T-helper 2 cell treated with Interferon-gamma antibody and Interleukin-4, amounts not matched to agents 100 ng/mL and 5 ng/mL, for 36 hours (primary cell): ENCODE measurements at regions not wholly inside any gene's neighbourhood (a gene's known extent, or its start where the extent isn't known, plus 50 kb on each side); places are given as distances from the start of the nearest gene placed in this dataset.
"Not testable (repeated sequence)": the region's sequence is repeated elsewhere in the genome, so short reads cannot be mapped to it uniquely, and the experiment has no call there.

Source experiments
- intact Hi-C: fragments of 100-400 bp; cut with micrococcal nuclease; formaldehyde crosslinking; loops from one replicate; pipeline ENCODE4 v1.15.1; 2023

DNA sequence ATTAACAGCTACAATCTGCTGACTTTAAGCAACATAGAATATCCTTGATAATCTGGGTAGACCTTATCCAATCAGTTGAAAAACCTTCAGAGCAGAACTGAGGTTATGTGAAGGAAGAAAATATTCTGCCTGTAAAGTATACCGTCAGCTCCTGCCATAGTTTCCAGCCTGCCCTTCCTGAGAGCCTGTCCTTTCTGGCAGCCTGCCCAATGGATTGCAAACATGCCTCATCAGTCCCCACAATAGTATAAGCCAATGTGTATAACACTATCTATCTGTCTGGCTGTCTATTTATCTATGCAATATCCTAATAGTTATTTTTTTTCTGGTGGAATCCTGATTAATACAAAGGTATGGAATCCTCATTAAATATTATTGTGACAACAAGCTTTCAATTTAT, 489.2 kb upstream of the KCND2 start:
- intact Hi-C loops, result no loop called here

DNA sequence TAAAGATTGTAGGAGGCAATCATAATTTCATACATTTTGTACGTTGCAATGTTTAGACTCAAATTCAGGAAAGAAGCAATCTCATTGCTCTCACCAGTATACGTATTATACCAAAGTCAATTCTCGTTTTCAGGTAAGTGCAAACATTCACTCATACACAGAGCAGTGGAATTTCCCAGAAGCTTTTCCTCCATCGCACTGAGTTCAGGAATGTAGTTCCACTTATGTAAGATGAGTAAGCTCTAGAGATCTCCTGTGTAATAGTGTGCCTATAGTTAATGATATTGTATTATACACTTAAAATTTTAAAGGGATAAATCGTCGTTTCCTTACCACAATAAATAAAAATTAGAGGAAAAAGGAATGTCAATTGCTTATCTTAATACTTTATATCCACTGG, 470.8 kb upstream of the KCND2 start:
- intact Hi-C loops, result no loop called here

DNA sequence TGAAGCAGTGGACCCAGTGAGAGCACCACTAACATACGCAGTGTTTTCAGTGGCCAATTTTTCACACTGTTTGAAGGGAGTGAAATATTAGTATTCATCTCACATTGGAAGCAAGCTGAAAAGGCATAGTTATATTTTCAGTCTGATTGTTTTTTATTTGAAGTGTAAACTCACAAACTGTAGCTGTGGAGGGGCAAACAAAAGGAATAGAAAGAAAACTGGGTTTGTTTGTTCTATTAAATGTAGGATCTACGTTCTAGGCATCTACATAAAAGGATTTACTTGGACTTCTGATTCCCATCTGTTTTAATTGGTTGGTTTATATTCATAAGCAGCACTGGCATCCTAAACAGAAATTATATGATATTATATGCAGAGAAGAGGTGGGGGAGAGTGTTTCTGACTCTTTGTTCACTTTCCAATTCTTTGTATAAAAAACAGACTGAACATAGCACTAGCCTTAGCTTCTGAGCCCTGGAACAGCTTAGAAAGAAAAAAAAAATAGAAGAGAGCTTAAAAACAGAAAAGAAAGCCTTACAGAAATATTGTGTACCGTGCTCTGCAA, 447.8 kb upstream of the KCND2 start:
- intact Hi-C loops, result no loop called here

DNA sequence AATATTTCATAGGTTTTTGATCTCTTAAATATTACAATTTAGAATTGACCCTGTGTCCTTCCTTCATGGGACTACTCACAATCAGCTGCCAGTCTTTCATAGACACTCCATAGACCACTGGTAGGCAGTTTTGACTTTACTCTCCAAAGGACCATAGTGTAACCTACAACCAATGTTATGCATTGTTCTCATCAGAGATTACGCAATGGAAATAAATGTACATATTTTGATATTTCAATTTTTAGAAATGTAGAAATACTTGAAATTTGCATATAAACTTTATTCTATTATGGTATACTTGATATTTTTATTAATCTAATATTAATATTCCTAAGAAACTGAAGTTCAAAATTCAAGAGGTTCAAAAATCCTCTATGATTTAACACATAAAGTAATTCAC, 446.4 kb upstream of the KCND2 start:
- intact Hi-C loops, result no loop called here

DNA sequence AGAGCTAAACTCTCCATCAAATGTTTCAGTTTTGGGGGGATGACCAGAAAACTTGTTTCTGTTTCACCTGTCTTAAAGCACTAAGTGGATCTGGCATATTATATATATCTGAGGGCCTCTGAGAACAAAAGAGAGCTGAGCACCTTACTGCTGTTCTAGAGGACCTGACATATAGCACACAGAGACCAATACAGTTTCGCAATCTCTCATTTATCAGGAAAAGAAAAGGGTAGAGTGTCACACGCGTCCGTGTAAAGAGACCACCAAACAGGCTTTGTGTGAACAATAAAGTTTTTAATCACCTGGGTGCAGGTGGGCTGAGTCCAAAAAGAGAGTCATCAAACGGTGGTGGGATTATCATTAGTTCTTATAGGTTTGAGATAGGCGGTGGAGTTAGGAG, 434.5 kb upstream of the KCND2 start:
- intact Hi-C loops, result no loop called here

DNA sequence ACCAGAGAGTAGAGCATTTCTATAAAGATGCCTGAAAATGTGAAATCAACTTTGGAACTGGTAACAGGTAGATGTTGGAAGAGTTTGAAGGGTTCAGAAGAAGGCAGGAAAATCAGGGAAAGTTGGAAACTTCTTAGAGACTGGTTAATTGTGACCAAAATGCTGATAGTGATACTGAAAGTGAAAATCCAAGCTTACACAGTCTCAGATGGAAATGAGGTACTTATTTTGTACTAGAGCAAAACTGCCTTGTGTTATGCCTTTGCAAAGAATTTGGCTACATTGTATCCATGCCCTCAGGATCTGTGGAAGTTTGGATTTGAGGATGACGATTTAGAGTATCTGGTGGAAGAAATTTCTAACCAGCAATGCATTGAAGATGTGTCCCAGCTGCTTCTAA, 430.6 kb upstream of the KCND2 start:
- intact Hi-C loops, result no loop called here

DNA sequence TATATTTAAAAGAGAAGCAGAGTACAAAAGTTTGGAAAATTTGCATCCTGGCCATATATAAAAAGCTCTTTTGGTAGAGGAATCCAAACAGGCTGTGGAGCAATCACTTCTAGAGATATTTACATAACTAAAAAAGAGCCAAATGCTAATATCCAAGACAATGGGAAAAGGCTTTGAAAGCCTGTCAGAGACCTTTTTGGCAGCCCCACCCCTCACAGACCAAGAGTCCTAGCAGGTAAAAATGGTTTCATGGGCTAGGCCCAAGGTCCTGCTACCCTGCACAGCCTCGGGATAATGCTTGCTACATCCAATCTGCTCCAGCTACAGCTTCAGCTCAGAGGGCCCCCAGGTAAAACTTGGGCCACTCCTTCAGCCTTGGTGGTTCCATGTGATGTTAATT, 430.2 kb upstream of the KCND2 start:
- intact Hi-C loops, result no loop called here

DNA sequence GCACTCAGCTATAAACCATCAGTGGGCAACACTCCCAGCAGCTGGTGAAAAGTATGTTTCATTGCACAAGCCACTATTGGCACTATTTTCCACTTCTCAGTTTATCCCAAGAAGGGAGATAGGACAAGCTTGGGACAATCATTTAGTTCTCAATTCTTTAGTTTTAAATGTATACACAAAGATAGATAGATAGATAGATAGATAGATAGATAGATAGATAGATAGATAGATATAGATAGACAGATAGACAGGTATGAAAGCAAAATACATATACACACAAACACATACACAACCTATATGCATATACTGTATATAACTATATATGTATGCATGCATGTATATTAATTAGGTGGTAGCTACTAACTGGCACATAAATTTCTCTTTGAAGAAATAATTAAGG, 411.6 kb upstream of the KCND2 start:
- intact Hi-C loops, result no loop called here

DNA sequence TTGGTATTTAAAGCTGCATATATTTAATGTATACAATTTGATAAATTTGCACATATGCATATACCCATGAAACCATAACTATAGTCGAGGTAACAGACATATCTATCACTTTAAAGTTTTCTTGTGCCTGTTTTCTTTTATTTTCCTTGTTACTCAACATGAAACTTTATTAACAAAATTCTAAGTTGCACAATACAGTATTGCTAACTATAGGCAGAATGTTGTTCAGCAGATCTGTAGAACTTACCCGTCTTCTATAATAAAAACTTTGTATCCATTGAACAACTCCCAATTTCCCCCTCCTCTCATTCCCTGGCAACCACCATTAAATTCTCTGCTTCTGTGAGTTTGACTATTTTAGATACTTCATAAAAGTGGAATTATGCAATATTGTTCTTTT, 404.6 kb upstream of the KCND2 start:
- intact Hi-C loops, result no loop called here

DNA sequence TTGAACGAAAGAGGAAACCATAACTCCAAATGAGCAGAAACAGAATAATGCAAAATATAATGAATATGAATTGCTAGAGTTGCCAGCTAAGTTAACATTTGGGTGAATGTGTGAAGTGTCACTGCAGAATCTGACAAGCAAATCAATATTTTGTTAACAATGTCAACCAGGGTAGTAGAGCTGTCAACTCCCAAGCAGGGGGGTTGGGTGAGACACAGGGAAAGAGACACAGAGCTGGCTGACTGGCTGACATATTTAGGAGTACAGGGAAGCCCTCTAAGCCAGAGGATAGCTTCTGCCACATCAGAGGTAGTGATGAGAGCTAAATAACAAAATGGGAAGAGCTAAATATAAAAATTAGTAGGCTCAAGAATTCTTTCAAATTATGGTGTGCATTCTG, 393.1 kb upstream of the KCND2 start:
- intact Hi-C loops, result no loop called here

DNA sequence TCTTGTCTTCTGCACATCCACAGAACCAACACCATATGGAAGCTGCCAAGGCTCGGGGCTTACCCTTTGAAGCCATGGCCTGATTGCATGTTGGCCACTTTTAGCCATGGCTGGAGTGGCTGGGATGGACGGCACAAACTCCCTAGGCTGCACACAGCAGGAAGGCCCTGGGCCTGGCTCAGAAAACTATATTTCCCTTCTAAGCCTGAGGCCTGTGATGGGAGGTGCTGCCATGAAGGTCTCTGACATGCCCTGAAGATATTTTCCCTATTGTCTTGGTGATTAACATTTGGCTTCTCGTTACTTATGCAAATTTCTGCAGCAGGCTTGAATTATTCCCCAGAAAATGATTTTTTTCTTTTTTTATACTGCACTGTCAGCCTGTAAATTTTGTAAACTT, 387.0 kb upstream of the KCND2 start:
- intact Hi-C loops, result no loop called here

DNA sequence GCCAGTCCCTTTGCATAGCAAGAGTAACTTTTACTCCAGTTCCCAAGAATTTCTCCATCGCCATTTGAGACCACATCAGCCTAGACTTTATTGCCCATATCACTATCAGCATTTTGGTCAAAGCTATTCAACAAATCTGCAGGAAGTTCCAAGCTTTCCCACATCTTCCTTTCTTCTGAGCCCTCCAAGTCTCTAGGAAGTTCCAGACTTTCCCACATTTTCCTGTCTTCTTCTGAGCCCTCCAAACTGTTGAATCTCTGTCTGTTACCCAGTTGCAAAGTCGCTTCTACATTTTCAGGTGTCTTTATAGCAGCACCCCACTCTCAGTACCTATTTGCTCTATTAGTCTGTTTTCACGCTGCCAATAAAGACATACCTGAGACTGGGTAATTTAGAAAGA, 386.4 kb upstream of the KCND2 start:
- intact Hi-C loops, result not testable (repeated sequence)

DNA sequence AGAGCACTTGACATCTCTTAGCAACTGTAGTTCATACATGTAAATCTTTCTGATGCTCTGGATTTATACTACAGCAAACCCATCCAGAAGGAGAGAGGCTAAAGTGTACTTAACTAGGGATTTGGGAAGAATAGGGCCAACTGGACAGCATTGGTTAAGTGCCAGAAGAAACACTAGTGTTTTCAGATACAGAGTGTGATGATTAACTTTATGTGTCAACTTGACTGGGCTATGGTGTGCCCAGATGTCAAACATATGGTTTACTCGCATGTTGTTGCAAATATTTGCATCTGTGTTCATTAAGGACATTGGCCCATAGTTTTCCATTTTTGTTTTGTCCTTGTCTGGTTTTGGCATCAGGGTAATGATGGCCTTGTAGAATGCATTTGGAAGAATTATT, 384.7 kb upstream of the KCND2 start:
- intact Hi-C loops, result no loop called here

DNA sequence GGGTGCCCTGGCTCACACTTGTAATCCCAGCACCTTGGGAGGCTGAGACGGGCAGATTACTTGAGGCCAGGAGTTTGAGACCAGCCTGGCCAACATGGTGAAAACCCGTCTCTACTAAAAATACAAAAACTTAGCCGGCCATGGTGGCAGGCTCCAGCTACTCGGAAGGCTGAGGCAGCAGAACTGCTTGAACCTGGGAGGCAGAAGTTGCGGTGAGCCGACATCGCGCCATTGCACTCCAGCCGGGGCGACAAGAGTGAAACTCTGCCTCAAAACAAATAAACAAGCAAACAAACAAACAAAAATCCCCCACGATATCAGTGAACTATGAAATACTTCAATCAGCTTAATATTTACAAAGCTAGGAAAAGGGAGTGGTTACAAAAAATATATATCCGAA, 382.3 kb upstream of the KCND2 start:
- intact Hi-C loops, result no loop called here

DNA sequence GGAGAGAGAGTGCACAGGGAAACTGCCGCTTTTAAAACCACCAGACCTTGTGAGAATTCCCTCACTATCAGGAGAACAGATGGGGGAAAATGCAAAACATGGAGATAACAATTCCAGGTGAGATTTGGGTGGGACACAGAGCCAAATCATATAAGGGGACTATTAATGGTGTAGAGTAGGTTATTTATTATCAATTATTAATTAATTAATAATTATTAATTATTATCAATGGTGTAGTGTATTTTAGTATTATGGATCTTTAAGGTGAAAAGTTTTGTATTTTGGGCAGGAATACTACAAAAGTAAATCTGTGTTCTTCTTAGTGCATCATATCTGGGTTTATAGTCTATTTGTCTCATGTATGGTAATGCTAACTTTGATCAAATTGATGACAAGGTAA, 377.7 kb upstream of the KCND2 start:
- intact Hi-C loops, result no loop called here

DNA sequence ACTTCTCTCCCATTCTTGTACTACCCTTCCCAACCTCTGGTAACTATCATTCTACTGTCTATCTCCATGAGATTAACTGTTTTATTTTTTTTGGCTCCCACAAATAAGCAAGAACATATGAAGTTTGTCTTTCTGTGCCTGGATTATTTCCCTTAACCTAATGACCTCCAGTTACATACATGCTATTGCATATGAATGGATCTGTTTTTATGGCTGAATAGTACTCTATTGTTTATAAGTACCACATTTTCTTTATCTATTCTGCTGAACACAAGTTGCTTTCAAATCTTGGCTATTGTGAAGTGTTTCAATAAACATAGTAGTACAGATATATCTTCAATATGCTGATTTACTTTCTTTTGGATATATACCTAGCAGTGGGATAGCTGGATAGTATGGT, 376.6 kb upstream of the KCND2 start:
- intact Hi-C loops, result no loop called here

DNA sequence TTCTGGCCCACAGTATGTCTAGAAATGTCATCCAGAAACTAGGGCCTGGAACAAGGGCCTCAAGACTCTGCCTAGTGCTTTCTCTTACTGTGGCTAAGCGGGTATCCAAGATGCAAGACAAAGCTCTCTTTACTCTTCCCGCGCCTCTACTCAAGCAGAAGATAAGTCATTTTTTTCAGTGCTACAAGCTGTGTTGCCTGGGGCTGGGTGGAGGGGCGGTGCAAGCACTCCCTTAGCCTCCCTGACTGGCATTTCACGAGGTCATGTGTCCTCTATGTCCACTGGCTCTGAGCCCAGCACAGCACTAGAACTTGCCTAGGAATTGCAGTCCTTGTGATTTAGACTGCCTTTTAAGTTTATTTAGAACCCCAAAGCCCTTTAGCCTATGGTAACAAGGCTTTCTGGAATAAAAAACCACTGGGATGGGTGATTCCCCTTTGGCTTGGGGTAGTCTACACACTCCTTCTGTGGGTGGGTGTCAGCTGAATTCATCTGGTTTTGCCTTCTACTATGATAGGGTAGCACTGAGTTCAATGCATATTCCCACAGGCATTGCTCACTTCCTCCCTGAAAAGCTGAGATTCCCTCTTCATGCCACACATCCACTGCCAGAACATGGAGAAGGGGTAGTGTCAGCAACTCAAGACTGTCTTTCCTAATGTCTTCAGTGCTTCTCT, 371.8 kb upstream of the KCND2 start:
- intact Hi-C loops, result no loop called here

DNA sequence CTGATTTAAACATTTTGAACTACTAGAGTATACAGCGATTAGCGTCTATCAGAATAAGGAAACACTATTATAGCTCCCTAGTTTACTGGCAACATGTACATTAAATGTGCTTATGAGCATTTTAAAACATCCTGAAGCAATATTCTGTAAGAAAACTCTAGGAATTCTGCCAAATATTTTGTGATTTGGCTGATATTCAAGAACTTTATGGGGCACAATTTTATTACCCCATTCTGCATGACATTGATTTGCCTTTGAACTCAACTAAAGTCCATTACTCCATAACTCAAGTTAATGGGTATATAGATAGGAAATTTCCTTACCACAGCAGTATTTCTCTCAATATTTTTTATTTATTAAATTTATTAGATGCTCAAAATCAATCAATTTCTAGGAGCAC, 369.9 kb upstream of the KCND2 start:
- intact Hi-C loops, result no loop called here

DNA sequence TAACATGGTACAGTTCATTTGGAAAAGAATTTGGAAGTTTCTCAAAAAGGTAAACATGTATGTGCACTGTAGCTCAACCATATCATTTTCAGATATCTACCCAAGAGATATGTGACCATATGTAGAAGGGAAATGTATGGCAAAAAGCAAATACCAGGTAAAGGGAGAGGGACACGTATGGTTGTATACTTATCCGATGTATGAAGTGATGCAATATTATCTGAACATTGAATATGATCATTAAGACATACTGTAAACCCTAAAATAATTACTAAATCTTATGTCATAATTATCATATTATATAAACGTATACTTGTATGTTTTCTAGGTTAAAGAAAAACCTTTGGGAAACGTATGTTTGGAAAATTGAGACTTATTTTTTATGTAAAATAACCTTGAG, 367.5 kb upstream of the KCND2 start:
- intact Hi-C loops, result no loop called here

DNA sequence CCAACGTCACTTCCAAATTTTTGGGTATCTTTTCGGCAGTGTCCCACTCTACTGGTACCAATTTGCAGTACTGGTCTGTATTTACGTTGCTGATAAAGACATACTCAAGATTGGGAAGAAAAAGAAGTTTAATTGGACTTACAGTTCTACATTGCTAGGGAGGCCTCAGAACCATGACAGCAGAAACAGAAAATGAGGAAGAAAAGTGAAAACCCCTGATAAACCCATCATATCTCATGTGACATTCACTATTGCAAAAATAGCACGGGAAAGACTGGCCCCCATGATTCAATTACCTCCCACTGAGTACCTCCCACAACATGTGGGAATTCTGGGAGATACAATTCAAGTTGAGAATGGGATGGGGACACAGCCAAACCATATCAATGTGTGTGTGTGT, 364.0 kb upstream of the KCND2 start:
- intact Hi-C loops, result no loop called here

DNA sequence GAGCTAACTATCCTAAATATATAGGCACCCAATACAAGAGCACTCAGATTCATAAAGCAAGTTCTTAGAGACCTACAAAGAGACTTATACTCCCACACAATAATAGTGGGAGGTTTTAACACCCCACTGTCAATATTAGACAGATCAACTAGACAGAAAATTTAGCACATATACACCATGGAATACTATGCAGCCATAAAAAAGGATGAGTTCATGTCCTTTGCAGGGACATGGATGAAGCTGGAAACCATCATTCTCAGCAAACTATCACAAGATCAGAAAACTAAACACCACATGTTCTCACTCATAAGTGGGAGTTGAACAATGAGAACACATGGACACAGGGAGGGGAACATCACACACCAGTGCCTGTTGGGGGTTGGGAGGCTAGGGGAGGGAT, 358.9 kb upstream of the KCND2 start:
- intact Hi-C loops, result not testable (repeated sequence)

DNA sequence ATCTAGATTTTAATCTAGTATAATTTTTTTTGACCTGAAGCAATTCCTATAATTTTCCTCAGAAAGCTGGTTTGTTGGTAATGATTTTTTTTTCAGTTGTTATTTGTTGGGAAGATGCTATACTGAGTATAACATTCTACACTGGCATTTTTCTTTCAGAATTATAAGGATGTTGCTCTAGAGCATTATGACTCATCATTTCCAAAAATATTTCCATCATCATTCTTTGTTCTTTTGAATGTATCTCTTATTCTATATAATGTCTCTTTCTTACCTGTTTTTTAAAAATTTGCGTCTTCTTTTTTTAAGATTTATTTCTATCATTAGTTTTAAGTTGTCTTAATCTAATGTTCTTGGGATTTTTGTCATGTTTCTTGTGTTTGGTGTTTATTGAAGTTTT, 356.5 kb upstream of the KCND2 start:
- intact Hi-C loops, result no loop called here

DNA sequence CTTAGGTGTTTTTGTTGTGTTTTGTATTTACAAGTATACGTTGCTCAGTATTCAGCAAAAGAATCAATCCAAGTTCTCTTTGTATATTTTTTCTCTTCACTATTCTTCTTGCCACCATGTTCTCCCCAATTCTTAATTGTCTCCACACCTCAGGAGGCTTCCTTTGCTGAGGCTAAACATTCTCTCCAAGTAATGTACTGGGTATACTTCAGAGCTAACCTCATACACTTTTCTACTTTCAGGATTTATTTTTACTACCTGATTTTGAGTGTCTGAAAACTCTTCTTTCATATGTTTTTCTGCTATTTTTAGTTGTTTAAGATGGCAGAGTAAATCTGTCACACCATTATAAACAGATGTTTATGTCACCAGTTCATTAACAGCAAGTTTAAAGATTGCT, 354.8 kb upstream of the KCND2 start:
- intact Hi-C loops, result no loop called here

DNA sequence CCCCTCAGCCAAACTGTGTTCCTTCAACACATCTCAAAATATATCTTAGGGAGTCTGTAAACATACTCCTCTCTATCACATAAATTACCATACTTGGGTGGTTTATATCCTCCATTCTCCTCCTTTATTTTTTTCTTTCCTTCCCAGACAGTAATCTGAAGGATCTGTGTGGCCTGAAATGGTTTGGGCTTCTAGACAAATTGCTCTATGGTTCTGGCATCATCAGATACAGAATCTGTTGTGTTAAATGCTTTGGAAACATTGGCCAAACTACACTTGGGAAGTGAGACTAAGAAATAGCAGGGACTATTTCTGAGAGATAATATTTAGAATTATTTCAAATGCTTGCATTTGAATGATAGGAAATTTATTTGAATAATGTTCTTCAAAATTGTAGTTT, 353.0 kb upstream of the KCND2 start:
- intact Hi-C loops, result no loop called here
